EL (cell line): ENCODE measurements at regions not wholly inside any gene's neighbourhood (a gene's known extent, or its start where the extent isn't known, plus 50 kb on each side); places are given as distances from the start of the nearest gene placed in this dataset.
A peak's percentile ranks its signal among the peaks of the same experiment; 100 is the strongest.
"Not testable (repeated sequence)": the region's sequence is repeated elsewhere in the genome, so short reads cannot be mapped to it uniquely, and the experiment has no call there.

Experiments
- DNase-seq: peaks from one replicate; pipeline ENCODE4 v3.0.0-alpha.2; 2016

DNA sequence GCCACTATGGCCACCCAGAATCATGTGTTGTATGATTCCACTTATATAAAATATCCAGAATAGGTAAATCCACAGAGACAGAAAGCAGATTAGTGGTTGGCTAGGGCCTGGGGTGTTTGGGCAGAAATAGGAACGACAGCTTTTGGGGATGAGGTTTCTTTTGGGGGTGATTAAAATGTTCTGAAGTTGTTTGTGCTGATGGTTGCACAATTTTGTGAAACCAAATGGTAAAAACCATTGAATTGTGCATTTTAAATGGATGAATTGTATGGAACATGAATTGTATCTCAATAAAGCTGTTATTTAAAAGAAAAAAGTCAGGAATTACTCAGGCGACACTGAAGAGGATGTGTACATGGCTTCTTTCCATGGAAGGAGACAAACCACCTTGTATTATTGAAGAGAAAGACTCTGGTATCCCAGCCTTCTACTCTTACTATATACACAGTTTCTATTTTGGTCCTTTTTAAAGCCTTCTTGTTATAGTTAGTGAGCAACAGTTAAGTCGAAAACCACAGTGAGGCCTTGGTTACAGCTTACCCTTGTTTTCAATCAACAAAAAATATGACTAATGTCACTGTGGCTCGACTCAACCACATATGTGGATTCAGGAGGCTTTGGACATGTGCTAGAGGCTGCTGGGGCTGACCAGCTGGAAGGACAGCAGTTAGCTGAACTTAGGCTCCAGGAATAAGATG lies 57.1 kb upstream of the KMT2E start:
- peak; percentile 75 for DNase-seq

- no peak for DNase-seq
Measured at GRCh38 chr7:104958371-104958865, 55.6 kb upstream of the KMT2E start.

DNA sequence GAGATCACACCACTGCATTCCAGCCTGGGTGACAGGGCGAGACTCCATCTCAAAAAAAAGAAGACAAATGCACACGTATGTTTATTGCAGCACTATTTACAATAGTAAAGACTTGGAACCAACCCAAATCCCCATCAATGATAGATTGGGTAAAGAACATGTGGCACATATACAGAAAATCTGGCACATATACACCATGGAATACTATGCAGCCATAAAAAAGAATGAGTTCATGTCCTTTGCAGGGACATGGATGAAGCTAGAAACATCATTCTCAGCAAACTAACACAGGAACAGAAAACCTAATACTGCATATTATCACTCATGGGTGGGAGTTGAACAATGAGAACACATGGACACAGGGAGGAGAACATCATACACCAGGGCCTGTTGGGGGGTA lies 54.5 kb upstream of the KMT2E start:
- DNase-seq = not testable (repeated sequence)

DNA sequence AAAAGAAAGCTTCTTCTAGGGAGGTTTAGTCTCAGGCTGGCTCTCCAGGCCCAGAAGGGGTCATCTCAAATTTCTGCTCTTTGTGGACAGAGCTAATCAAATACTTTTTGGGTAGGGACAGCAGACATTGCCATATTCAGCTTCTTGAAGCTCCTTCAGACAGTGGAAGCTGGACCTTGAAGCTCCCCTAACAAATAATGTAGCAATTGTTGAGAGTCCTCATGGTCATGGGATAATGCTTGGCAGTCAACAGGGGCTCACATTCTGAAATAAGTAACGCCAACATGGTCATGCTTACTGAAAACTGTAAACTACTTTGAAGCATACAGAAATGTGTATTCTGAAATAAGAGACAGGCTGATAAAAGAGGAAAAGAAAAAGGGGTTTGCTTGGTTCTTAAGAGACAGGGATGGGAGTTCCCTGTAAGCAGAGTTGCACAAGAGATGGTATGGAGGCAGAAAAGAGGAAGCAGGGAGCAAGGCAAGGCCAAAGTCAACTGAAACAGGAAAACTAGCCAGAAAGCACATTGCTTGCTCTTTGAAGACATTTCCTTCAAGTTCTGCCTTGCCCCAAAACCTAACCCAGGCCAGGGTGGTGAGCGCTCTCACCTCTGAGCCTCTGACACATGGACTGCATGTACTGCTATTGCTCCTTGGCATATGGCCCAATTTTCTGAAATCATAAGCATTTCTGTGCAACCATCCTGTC lies 53.1 kb upstream of the KMT2E start:
- DNase-seq = no peak

- DNase-seq = no peak
Measured at GRCh38 chr7:104961821-104962220, 52.2 kb upstream of the KMT2E start.

GRCh38 chr7:104962781-104963180 lies 51.2 kb upstream of the KMT2E start:
- DNase-seq = no peak

DNA sequence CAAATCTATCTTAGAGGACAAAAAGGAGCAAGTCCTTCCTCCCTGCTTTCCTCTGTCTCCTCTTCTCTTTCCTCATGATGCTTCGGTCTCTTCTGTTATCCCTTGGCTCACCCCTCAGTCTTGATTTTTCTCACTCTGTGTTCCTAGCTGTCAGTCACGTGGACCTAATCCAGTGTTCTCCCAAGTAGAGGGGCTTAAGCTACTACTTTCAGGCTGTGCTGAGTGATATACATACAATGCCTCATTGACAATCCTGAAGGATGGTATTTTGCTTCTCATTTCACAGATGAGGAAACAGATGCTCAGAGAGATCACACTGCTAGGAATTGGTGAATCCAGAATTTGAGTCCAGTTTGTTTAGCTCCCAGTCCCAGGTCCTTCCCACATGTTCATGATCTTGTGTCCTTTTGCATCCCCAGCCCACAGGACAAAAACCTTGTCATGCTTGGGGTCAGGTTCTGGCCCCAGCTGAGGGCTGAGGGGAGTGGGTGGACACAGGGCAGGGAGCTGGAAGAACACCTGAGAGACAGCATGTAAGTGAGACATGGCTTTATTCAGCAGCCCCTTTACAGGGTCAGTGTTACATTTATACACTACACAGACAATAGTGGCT lies 50.5 kb upstream of the KMT2E start:
- no peak for DNase-seq

DNA sequence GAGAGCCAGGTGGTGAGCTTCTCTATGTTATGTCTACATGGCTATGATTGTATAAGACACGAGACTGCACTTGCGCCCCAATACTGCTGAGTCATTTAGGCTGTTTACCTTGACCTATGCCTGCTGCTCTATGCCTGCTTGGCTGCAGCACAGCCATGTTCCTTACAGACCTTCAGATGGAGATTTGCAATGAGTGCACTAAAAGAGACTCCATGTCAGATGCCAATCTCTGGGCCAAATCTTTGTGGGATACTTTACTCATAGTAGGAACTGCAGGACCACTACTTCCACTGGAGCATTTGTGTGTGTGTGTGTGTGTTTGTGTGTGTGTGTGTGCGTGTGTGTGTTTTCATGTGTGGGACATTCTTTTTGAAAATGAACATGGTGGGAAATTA lies 50.0 kb upstream of the KMT2E start:
- no peak for DNase-seq
